ENCODE measurements at regions not wholly inside any gene's neighbourhood (a gene's known extent, or its start where the extent isn't known, plus 50 kb on each side); places are given as distances from the start of the nearest gene placed in this dataset.

DNA sequence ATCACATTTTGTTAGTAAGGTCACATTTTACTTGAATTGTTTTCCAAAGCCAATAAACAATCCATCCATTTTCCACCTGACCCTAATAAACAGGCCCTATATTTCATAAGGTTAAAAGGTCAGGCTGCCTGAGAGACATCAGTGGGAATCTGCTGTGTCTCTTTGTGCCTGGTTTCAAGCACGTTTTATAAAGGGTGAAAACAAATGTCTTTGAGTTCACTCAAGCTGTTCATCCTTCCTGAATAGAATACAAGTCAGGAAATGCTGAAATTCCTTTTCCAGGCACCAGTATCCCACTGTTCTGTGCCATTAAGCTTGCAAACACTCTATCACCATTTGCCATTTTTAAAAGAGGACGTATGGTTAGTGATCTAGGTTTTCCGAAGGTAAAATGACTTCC, 67.5 kb upstream of the SPATA13 start:
- TF ChIP-seq POLR2AphosphoS5 (IDR thresholded peaks at IDR 0.05; ENCODE audit: insufficient read depth in 1 of 2, low read depth in 1 of 2) (no peak), CTCF (IDR thresholded peaks at IDR 0.05) (no peak)
